ENCODE measurements at regions not wholly inside any gene's neighbourhood (a gene's known extent, or its start where the extent isn't known, plus 50 kb on each side); places are given as distances from the start of the nearest gene placed in this dataset.

DNA sequence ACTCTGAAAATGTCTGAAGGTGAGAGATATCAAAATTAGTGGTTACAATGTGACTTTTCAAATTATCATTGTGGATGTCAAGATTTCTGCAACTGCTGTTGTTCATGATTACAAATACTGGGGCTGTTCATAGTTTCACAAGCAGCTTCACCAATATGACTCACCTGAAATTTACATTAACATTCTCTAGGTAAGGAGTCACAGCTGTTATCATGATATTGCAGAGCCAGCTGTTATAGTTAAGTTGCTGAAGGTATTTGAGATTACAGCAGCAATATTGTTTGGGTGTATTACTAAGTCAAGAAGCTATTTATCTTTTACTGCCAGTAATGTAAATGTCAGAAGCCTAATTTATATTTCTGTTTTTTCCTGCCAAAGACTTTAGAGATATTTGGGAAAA lies 140.0 kb downstream of the MC4R start:
- no peak overlapping the region for H3K4me3 ChIP-seq (ENCODE audit: low read depth, low read length)
- no peaks in the 10 kb centered on the region for H3K9me3 ChIP-seq (ENCODE audit: insufficient read depth, low read depth, low read length)
- no peak overlapping the region for H2BK120ac ChIP-seq (ENCODE audit: insufficient read depth, low read length, poor library complexity)
- no peak overlapping the region for H4K91ac ChIP-seq (ENCODE audit: low read depth, low read length)
- no peak overlapping the region for H2AK5ac ChIP-seq (ENCODE audit: low read length)
- no peak overlapping the region for H3K4ac ChIP-seq (ENCODE audit: low read depth, low read length)
- H3K23ac ChIP-seq (ENCODE audit: low read length), result no peak overlapping the region
- no peak overlapping the region for H3K14ac ChIP-seq (ENCODE audit: low read length)
- H3K79me2 ChIP-seq (ENCODE audit: control insufficient read depth, insufficient read depth, low read length, poor library complexity), result no peaks in the 10 kb centered on the region
- H3K4me1 ChIP-seq (ENCODE audit: control insufficient read depth in 1 of 2, insufficient read depth in 2 of 2, low read length in 2 of 2), result no peaks in the 10 kb centered on the region
- no peak overlapping the region for H4K12ac ChIP-seq (ENCODE audit: low read depth, low read length)
- no peak overlapping the region for H3K18ac ChIP-seq (ENCODE audit: low read length)
- H3K27me3 ChIP-seq (ENCODE audit: insufficient read depth, low read length), result no peaks in the 10 kb centered on the region
- no peak overlapping the region for H4K8ac ChIP-seq (ENCODE audit: low read depth, low read length)
- H2BK12ac ChIP-seq (ENCODE audit: low read length), result no peak overlapping the region
- no peaks in the 10 kb centered on the region for H3K36me3 ChIP-seq (ENCODE audit: control insufficient read depth in 1 of 2, insufficient read depth in 2 of 2, low read length in 2 of 2)
- H2BK5ac ChIP-seq (ENCODE audit: low read depth, low read length, poor library complexity), result no peak overlapping the region
- no peak overlapping the region for H2AFZ ChIP-seq (ENCODE audit: insufficient read depth, low read length, poor library complexity)
- no peak overlapping the region for H3K9ac ChIP-seq (ENCODE audit: low read length)
- peak; percentile 57 to 87 for DNase-seq
- no peaks in the 10 kb centered on the region for H3K79me1 ChIP-seq (ENCODE audit: low read length)
- H3K4me2 ChIP-seq (ENCODE audit: low read length), result no peak overlapping the region
- no peak overlapping the region for H3K27ac ChIP-seq (ENCODE audit: low read depth, low read length)

- H3K18ac ChIP-seq (ENCODE audit: low read length), result no peak overlapping the region
- WGBS (ENCODE audit: extremely low coverage, insufficient coverage, insufficient read length), result no CpG with 5 or more reads among the region's 8 CpGs
Measured at GRCh38 chr18:60228609-60229595, 143.7 kb downstream of the MC4R start.

GRCh38 chr18:60215432-60215831 lies 157.1 kb downstream of the MC4R start:
- Histone ChIP-seq H2BK12ac (ENCODE audit: low read length) (no peak overlapping the region), H3K14ac (ENCODE audit: low read length) (no peak overlapping the region), H2AFZ (ENCODE audit: insufficient read depth, low read length, poor library complexity) (no peak overlapping the region), H3K9ac (ENCODE audit: low read length) (no peak overlapping the region), H2AK5ac (ENCODE audit: low read length) (no peak overlapping the region), H2BK5ac (ENCODE audit: low read depth, low read length, poor library complexity) (no peak overlapping the region), H3K36me3 (ENCODE audit: control insufficient read depth in 1 of 2, insufficient read depth in 2 of 2, low read length in 2 of 2) (no peaks in the 10 kb centered on the region), H3K79me2 (ENCODE audit: control insufficient read depth, insufficient read depth, low read length, poor library complexity) (no peaks in the 10 kb centered on the region), H3K23ac (ENCODE audit: low read length) (no peak overlapping the region), H3K27ac (ENCODE audit: low read depth, low read length) (no peak overlapping the region), H3K18ac (ENCODE audit: low read length) (no peak overlapping the region), H4K8ac (ENCODE audit: low read depth, low read length) (no peak overlapping the region), H3K79me1 (ENCODE audit: low read length) (no peaks in the 10 kb centered on the region), H3K27me3 (ENCODE audit: insufficient read depth, low read length) (no peaks in the 10 kb centered on the region), H3K4me2 (ENCODE audit: low read length) (no peak overlapping the region), H3K4me1 (ENCODE audit: control insufficient read depth in 1 of 2, insufficient read depth in 2 of 2, low read length in 2 of 2) (no peaks in the 10 kb centered on the region), H3K9me3 (ENCODE audit: insufficient read depth, low read depth, low read length) (no peaks in the 10 kb centered on the region), H4K12ac (ENCODE audit: low read depth, low read length) (no peak overlapping the region), H3K4me3 (ENCODE audit: low read depth, low read length) (no peak overlapping the region), H3K4ac (ENCODE audit: low read depth, low read length) (no peak overlapping the region), H4K91ac (ENCODE audit: low read depth, low read length) (no peak overlapping the region), H2BK120ac (ENCODE audit: insufficient read depth, low read length, poor library complexity) (no peak overlapping the region)
- no peak for DNase-seq
- no CpG with 5 or more reads among the region's 5 CpGs for WGBS (ENCODE audit: extremely low coverage, insufficient coverage, insufficient read length)

More at GRCh38 chr18:60228609-60229595, 143.7 kb downstream of the MC4R start:
- no peak overlapping the region for H3K27ac ChIP-seq (ENCODE audit: low read depth, low read length)
- no peak for DNase-seq
- no peak overlapping the region for H2BK5ac ChIP-seq (ENCODE audit: low read depth, low read length, poor library complexity)
- H3K4me1 ChIP-seq (ENCODE audit: control insufficient read depth in 1 of 2, insufficient read depth in 2 of 2, low read length in 2 of 2), result no peaks in the 10 kb centered on the region
- no peak overlapping the region for H2BK12ac ChIP-seq (ENCODE audit: low read length)
- no peak overlapping the region for H4K12ac ChIP-seq (ENCODE audit: low read depth, low read length)
- no peak overlapping the region for H3K14ac ChIP-seq (ENCODE audit: low read length)
- no peak overlapping the region for H2AFZ ChIP-seq (ENCODE audit: insufficient read depth, low read length, poor library complexity)
- no peak overlapping the region for H3K4me3 ChIP-seq (ENCODE audit: low read depth, low read length)
- no peak overlapping the region for H3K4ac ChIP-seq (ENCODE audit: low read depth, low read length)
- peaks cover 1% of the 10 kb centered on the region for H3K9me3 ChIP-seq (ENCODE audit: insufficient read depth, low read depth, low read length)
- no peaks in the 10 kb centered on the region for H3K27me3 ChIP-seq (ENCODE audit: insufficient read depth, low read length)
- no peaks in the 10 kb centered on the region for H3K79me1 ChIP-seq (ENCODE audit: low read length)
- H4K91ac ChIP-seq (ENCODE audit: low read depth, low read length), result no peak overlapping the region
- no peak overlapping the region for H3K9ac ChIP-seq (ENCODE audit: low read length)
- no peak overlapping the region for H3K4me2 ChIP-seq (ENCODE audit: low read length)
- no peak overlapping the region for H3K23ac ChIP-seq (ENCODE audit: low read length)
- no peaks in the 10 kb centered on the region for H3K36me3 ChIP-seq (ENCODE audit: control insufficient read depth in 1 of 2, insufficient read depth in 2 of 2, low read length in 2 of 2)
- no peak overlapping the region for H2BK120ac ChIP-seq (ENCODE audit: insufficient read depth, low read length, poor library complexity)
- H4K8ac ChIP-seq (ENCODE audit: low read depth, low read length), result no peak overlapping the region
- no peak overlapping the region for H2AK5ac ChIP-seq (ENCODE audit: low read length)
- H3K79me2 ChIP-seq (ENCODE audit: control insufficient read depth, insufficient read depth, low read length, poor library complexity), result no peaks in the 10 kb centered on the region

DNA sequence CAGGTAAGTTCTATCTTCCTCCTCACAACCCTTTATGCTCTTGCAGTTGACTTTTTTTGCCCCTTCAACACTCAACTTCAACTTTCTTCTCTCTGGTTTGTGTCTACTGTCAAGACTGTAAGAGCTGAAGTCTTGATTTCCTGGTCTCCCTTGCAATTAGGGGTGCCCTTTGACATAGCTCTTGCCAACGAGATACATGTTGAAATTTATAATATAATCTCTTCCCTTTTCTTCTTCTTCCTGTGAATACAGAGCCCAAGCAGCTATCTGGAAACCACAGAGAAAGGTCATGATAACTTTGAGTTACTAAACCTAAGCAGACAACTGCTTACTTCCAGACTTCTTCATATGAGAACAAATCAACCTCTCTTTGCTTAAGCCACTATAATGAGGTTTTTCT lies 163.5 kb downstream of the MC4R start:
- no peaks in the 10 kb centered on the region for H3K4me1 ChIP-seq (ENCODE audit: control insufficient read depth in 1 of 2, insufficient read depth in 2 of 2, low read length in 2 of 2)
- no peak overlapping the region for H3K4me2 ChIP-seq (ENCODE audit: low read length)
- no peak for DNase-seq
- H2BK12ac ChIP-seq (ENCODE audit: low read length), result no peak overlapping the region
- H3K23ac ChIP-seq (ENCODE audit: low read length), result no peak overlapping the region
- H3K27ac ChIP-seq (ENCODE audit: low read depth, low read length), result no peak overlapping the region
- no peak overlapping the region for H2AK5ac ChIP-seq (ENCODE audit: low read length)
- no peak overlapping the region for H4K8ac ChIP-seq (ENCODE audit: low read depth, low read length)
- H3K9ac ChIP-seq (ENCODE audit: low read length), result no peak overlapping the region
- no peak overlapping the region for H3K18ac ChIP-seq (ENCODE audit: low read length)
- no peaks in the 10 kb centered on the region for H3K36me3 ChIP-seq (ENCODE audit: control insufficient read depth in 1 of 2, insufficient read depth in 2 of 2, low read length in 2 of 2)
- WGBS (ENCODE audit: extremely low coverage, insufficient coverage, insufficient read length), result no CpG with 5 or more reads among the region's 1 CpG
- H3K79me2 ChIP-seq (ENCODE audit: control insufficient read depth, insufficient read depth, low read length, poor library complexity), result no peaks in the 10 kb centered on the region
- no peak overlapping the region for H4K12ac ChIP-seq (ENCODE audit: low read depth, low read length)
- H3K9me3 ChIP-seq (ENCODE audit: insufficient read depth, low read depth, low read length), result no peaks in the 10 kb centered on the region
- H3K4me3 ChIP-seq (ENCODE audit: low read depth, low read length), result no peak overlapping the region
- no peak overlapping the region for H4K91ac ChIP-seq (ENCODE audit: low read depth, low read length)
- no peak overlapping the region for H2BK120ac ChIP-seq (ENCODE audit: insufficient read depth, low read length, poor library complexity)
- no peak overlapping the region for H2AFZ ChIP-seq (ENCODE audit: insufficient read depth, low read length, poor library complexity)
- no peak overlapping the region for H2BK5ac ChIP-seq (ENCODE audit: low read depth, low read length, poor library complexity)
- H3K27me3 ChIP-seq (ENCODE audit: insufficient read depth, low read length), result no peaks in the 10 kb centered on the region
- H3K79me1 ChIP-seq (ENCODE audit: low read length), result no peaks in the 10 kb centered on the region
- H3K4ac ChIP-seq (ENCODE audit: low read depth, low read length), result no peak overlapping the region
- no peak overlapping the region for H3K14ac ChIP-seq (ENCODE audit: low read length)

Data from trophoblast cell (in vitro differentiated cells and primary cell).